GM12878 (cell line): ENCODE measurements at regions not wholly inside any gene's neighbourhood (a gene's known extent, or its start where the extent isn't known, plus 50 kb on each side); places are given as distances from the start of the nearest gene placed in this dataset.

ENCODE experiments used
- ATAC-seq: fragments of 200-7000 bp; cut with Tn5 transposase; 3 replicates; pipeline ENCODE4 v1.9.1; 2020; ENCODE audit warnings: mild to moderate bottlenecking, moderate library complexity
- BruUV-seq: library from RNA; stranded (reverse); fragments of 400-500 nt; replicated peaks from 2 replicates; lab custom pipeline; 2021; lab: Mats Ljungman, UMichigan
- CTCF ChIA-PET: fragments of 300-600 bp; sonication (Branson Sonifier 250); formaldehyde crosslinking; extraction: SDS; loops from one replicate; lab custom pipeline; 2021; ENCODE audit warnings: inconsistent platforms; lab: Yijun Ruan, JAX
- POLR2A ChIA-PET: fragments of 350-600 bp; formaldehyde crosslinking; extraction: SDS; loops from one replicate; lab custom pipeline; 2021; ENCODE audit warnings: inconsistent platforms; lab: Charles Lee
- RAD21 ChIA-PET: fragments of 300-600 bp; sonication (Branson Sonifier 250); formaldehyde crosslinking; loops from one replicate; lab custom pipeline; 2023; ENCODE audit warnings: antibody characterized with exemption; ENCODE audit not compliant: unreplicated experiment; lab: Charles Lee
- SMC1A ChIA-PET: fragments of 300-600 bp; sonication (Branson Sonifier 250); formaldehyde crosslinking; loops from one replicate; lab custom pipeline; 2023; ENCODE audit not compliant: unreplicated experiment, uncharacterized antibody; lab: Charles Lee
- DNase-seq: peaks from one replicate; pipeline ENCODE4 v3.0.0-alpha.2; 2011; ENCODE audit warnings: low read depth, low spot score
- FAIRE-seq: peaks from 3 replicates; lab custom pipeline; 2011; peaks lifted over from hg19 to GRCh38; lab: Jason Lieb, UNC
- H2AFZ ChIP-seq: 2 replicates; pipeline ENCODE4 v1.6.0; 2011; ENCODE audit warnings: low read depth, low read length, control low read depth; ENCODE audit not compliant: control insufficient read depth
- H3K27ac ChIP-seq: 2 replicates; pipeline ENCODE4 v1.5.1; 2011; ENCODE audit warnings: control low read depth; ENCODE audit not compliant: control insufficient read depth, insufficient read depth
- H3K27me3 ChIP-seq, 2 experiments: replicated peaks in 1 of 2; 2 replicates each; pipeline versions ENCODE4 v1.6.0 to v1.6.1; 2011; ENCODE audit warnings: low read length in 1 of 2; ENCODE audit not compliant: control insufficient read depth in 2 of 2, insufficient read depth in 2 of 2
- H3K36me3 ChIP-seq, 2 experiments: 2 replicates each; pipeline ENCODE4 v1.5.1; 2011; ENCODE audit warnings: low read length in 1 of 2; ENCODE audit not compliant: control insufficient read depth in 2 of 2, insufficient read depth in 2 of 2
- H3K4me1 ChIP-seq: 2 replicates; pipeline ENCODE4 v1.6.1; 2011; ENCODE audit warnings: mild to moderate bottlenecking, low read length, moderate library complexity, mixed read lengths; ENCODE audit not compliant: control insufficient read depth, insufficient read depth
- H3K4me2 ChIP-seq: 2 replicates; pipeline ENCODE4 v1.6.0; 2011; ENCODE audit warnings: control low read depth; ENCODE audit not compliant: control insufficient read depth, insufficient read depth
- H3K4me3 ChIP-seq: fragments of 200-600 bp; sonication (generic); 2 replicates; pipeline ENCODE4 v1.5.1; 2016
- H3K79me2 ChIP-seq: 2 replicates; pipeline ENCODE4 v1.6.0; 2011; ENCODE audit warnings: low read length; ENCODE audit not compliant: control insufficient read depth, insufficient read depth
- H3K9ac ChIP-seq: 2 replicates; pipeline ENCODE4 v1.8.0; 2011; ENCODE audit warnings: low read length, control low read depth, mixed read lengths; ENCODE audit not compliant: control insufficient read depth, insufficient read depth
- H3K9me3 ChIP-seq: replicated peaks from 3 replicates; pipeline ENCODE4 v1.5.1; 2011; ENCODE audit warnings: mild to moderate bottlenecking, low read length; ENCODE audit not compliant: control insufficient read depth, insufficient read depth
- H4K20me1 ChIP-seq: 2 replicates; pipeline ENCODE4 v1.6.0; 2011; ENCODE audit not compliant: control insufficient read depth, insufficient read depth
- CUX1 ChIP-seq: IDR thresholded peaks from 2 replicates; pipeline ENCODE4 v1.6.1; 2012; ENCODE audit warnings: improper control_type of control experiment, low read depth, low read length; ENCODE audit not compliant: insufficient replicate concordance
- IRF5 ChIP-seq: fragments of 450-650 bp; IDR thresholded peaks from 2 replicates; pipeline ENCODE4 v1.6.1; 2017; ENCODE audit warnings: borderline replicate concordance
- JUNB ChIP-seq: IDR thresholded peaks from 2 replicates; pipeline ENCODE4 v1.6.1; 2016; ENCODE audit warnings: antibody characterized with exemption, mild to moderate bottlenecking
- MYB ChIP-seq: fragments of 150-350 bp; IDR thresholded peaks from 2 replicates; pipeline ENCODE4 v1.6.1; 2014; ENCODE audit warnings: mild to moderate bottlenecking, low read depth, low read length, borderline replicate concordance
- PBX3 ChIP-seq: IDR thresholded peaks from 2 replicates; pipeline ENCODE4 v1.6.1; 2011; ENCODE audit warnings: mild to moderate bottlenecking, low read depth, low read length, moderate library complexity; ENCODE audit not compliant: insufficient replicate concordance
- POLR2AphosphoS2 ChIP-seq: IDR thresholded peaks from 2 replicates; pipeline ENCODE4 v1.6.1; 2011; ENCODE audit warnings: low read depth, mild to moderate bottlenecking, low read length, improper control_type of control experiment, moderate library complexity
- POU2F2 ChIP-seq: IDR thresholded peaks from 3 replicates; pipeline ENCODE4 v1.6.1; 2011; ENCODE audit warnings: low read depth, mild to moderate bottlenecking, low read length, borderline replicate concordance
- USF1 ChIP-seq: IDR thresholded peaks from 2 replicates; pipeline ENCODE4 v1.6.1; 2011; ENCODE audit warnings: borderline replicate concordance, low read depth, mild to moderate bottlenecking, moderate library complexity, mixed read lengths, low read length; ENCODE audit not compliant: insufficient read depth; ENCODE audit errors: extremely low read length
- ZBED1 ChIP-seq: IDR thresholded peaks from 2 replicates; pipeline ENCODE4 v1.6.1; 2016; ENCODE audit warnings: borderline replicate concordance
- WGBS: methylation state at CpG from one replicate; pipeline ENCODE4 v1.1.6; 2016; ENCODE audit warnings: low lambda C conversion rate; ENCODE audit not compliant: insufficient replicate concordance, insufficient coverage; ENCODE audit errors: missing lambda C conversion rate; 5-methylcytosine and 5-hydroxymethylcytosine counted together
- in situ Hi-C: fragments of 300-500 bp; cut with MboI; formaldehyde crosslinking; loops from 9 replicates; pipeline ENCODE4 v1.14.3; 2018; ENCODE audit warnings: mixed read lengths
- intact Hi-C: fragments of 100-400 bp; cut with micrococcal nuclease; formaldehyde crosslinking; loops from one replicate; pipeline ENCODE4 v1.14.2; 2022; ENCODE audit not compliant: unreplicated experiment

GRCh38 chr6:144447472-144447871 lies 162.3 kb downstream of the UTRN start:
- 100% methylated on average over 1 of the region's 1 CpG for WGBS
- Histone ChIP-seq H3K4me1 (no peaks in the 10 kb centered on the region), H4K20me1 (no peaks in the 10 kb centered on the region), H3K4me2 (no peak overlapping the region), H2AFZ (no peak overlapping the region), H3K9ac (no peak overlapping the region), H3K27me3 (no peaks in the 10 kb centered on the region), H3K9me3 (no peaks in the 10 kb centered on the region), H3K79me2 (no peaks in the 10 kb centered on the region), H3K4me3 (no peak overlapping the region), H3K27ac (no peak overlapping the region), H3K36me3 (peaks cover 2 to 6% of the 10 kb centered on the region in 2 experiments; a peak in 3 of 4 replicates)
- TF ChIP-seq IRF5, result no peak
- TF ChIP-seq JUNB, result no peak
- no peak for TF ChIP-seq POU2F2
- TF ChIP-seq POLR2AphosphoS2, result no peak
- TF ChIP-seq MYB, result no peak
- TF ChIP-seq USF1, result no peak
- TF ChIP-seq PBX3, result no peak
- TF ChIP-seq CUX1, result no peak
- TF ChIP-seq ZBED1, result no peak
- in situ Hi-C loops (no loop called here), intact Hi-C loops (no loop called here)
- ChIA-PET RAD21 (no interaction called here), CTCF (interaction anchor here (1.2 kb wide), 1 partner anchor 43 kb away, joined by 3 read pairs; no protein-coding TSS in a partner anchor), POLR2A (no interaction called here), SMC1A (no interaction called here)
- DNase-seq (no peak), ATAC-seq (no peak), FAIRE-seq (no peak)
- BruUV-seq, result no TSS peak
